K562 (cell line): ENCODE measurements at regions not wholly inside any gene's neighbourhood (a gene's known extent, or its start where the extent isn't known, plus 50 kb on each side); places are given as distances from the start of the nearest gene placed in this dataset.

Experiments
- ATAC-seq: fragments of 200-7000 bp; cut with Tn5 transposase; 3 replicates; pipeline ENCODE4 v1.9.1; 2020; ENCODE audit warnings: moderate library complexity
- BruUV-seq: library from RNA; stranded (reverse); fragments of 400-500 nt; replicated peaks from 2 replicates; lab custom pipeline; 2021; lab: Mats Ljungman, UMichigan
- CTCF ChIA-PET: fragments of 300-600 bp; formaldehyde crosslinking; extraction: SDS; loops from one replicate; lab custom pipeline; 2021; ENCODE audit warnings: low intra/inter-chr PET ratio; lab: Yijun Ruan, JAX
- POLR2A ChIA-PET: fragments of 300-600, 350-650 bp; sonication (Branson Sonifier 250); formaldehyde crosslinking; extraction: SDS; loops from one replicate; lab custom pipeline; 2021; ENCODE audit warnings: antibody characterized with exemption, inconsistent platforms; lab: Yijun Ruan, JAX
- DNase-seq, 4 experiments: peaks; one replicate each; pipeline versions ENCODE4 v3.0.0 to v3.0.0-alpha.2; 2011 to 2018; ENCODE audit warnings: low spot score in 3 of 4, mixed read lengths in 3 of 4; ENCODE audit errors: extremely low read depth in 1 of 4
- FAIRE-seq: peaks from 2 replicates; lab custom pipeline; 2011; peaks lifted over from hg19 to GRCh38; lab: Jason Lieb, UNC
- H2AFZ ChIP-seq: 2 replicates; pipeline ENCODE4 v1.6.0; 2011; ENCODE audit warnings: low read depth, low read length, control low read depth, inconsistent platforms
- H3K27ac ChIP-seq: fragments of 200-600 bp; 3 replicates; pipeline ENCODE4 v1.8.0; 2011; ENCODE audit warnings: low read depth, mild to moderate bottlenecking, control low read depth, inconsistent platforms, low read length, moderate library complexity, mixed read lengths; ENCODE audit errors: extremely low read depth
- H3K27me3 ChIP-seq, 2 experiments: fragments of 300-600 bp in 1 of 2; 2 replicates in 1 of 2; 3 replicates in 1 of 2; pipeline versions ENCODE4 v1.6.0 to v1.8.0; 2011; ENCODE audit warnings: inconsistent platforms in 2 of 2, low read length in 2 of 2, mild to moderate bottlenecking in 1 of 2, mixed read lengths in 1 of 2, moderate library complexity in 1 of 2; ENCODE audit not compliant: control insufficient read depth in 2 of 2, insufficient read depth in 2 of 2
- H3K36me3 ChIP-seq: fragments of 300-600 bp; 3 replicates; pipeline ENCODE4 v1.8.0; 2011; ENCODE audit warnings: mild to moderate bottlenecking, low read length, inconsistent platforms; ENCODE audit not compliant: control insufficient read depth, insufficient read depth
- H3K4me1 ChIP-seq, 2 experiments: fragments of 200-600 bp in 1 of 2; replicated peaks in 1 of 2; 2 replicates in 1 of 2; 3 replicates in 1 of 2; pipeline versions ENCODE4 v1.5.1 to v1.8.0; 2011; ENCODE audit warnings: inconsistent platforms in 2 of 2, low read length in 2 of 2, mild to moderate bottlenecking in 1 of 2, mixed read lengths in 1 of 2, moderate library complexity in 1 of 2; ENCODE audit not compliant: control insufficient read depth in 2 of 2, insufficient read depth in 2 of 2
- H3K4me2 ChIP-seq: 2 replicates; pipeline ENCODE4 v1.6.1; 2011; ENCODE audit warnings: low read length, control low read depth, inconsistent platforms, mixed read lengths; ENCODE audit not compliant: insufficient read depth
- H3K4me3 ChIP-seq: fragments of 200-600 bp; sonication (generic), shearing (Covaris generic); 2 replicates; pipeline ENCODE4 v1.5.1; 2016; ENCODE audit warnings: control low read depth, inconsistent platforms
- H3K79me2 ChIP-seq: fragments of 200-600 bp; 3 replicates; pipeline ENCODE4 v1.8.0; 2011; ENCODE audit warnings: low read length, inconsistent platforms; ENCODE audit not compliant: control insufficient read depth, insufficient read depth
- H3K9ac ChIP-seq, 2 experiments: 2 replicates each; pipeline versions ENCODE4 v1.6.0 to v1.6.1; 2011; ENCODE audit warnings: low read depth in 2 of 2, low read length in 2 of 2, control low read depth in 1 of 2, inconsistent platforms in 1 of 2, mild to moderate bottlenecking in 1 of 2, mixed read lengths in 1 of 2; ENCODE audit not compliant: insufficient read depth in 1 of 2
- H3K9me1 ChIP-seq: one replicate; pipeline ENCODE4 v1.6.0; 2011; ENCODE audit warnings: inconsistent platforms, mild to moderate bottlenecking, low read length, moderate library complexity; ENCODE audit not compliant: control insufficient read depth, insufficient read depth
- H3K9me3 ChIP-seq: replicated peaks from 2 replicates; pipeline ENCODE4 v1.5.1; 2011; ENCODE audit warnings: low read depth, low read length, inconsistent platforms; ENCODE audit not compliant: control insufficient read depth, insufficient read depth
- H4K20me1 ChIP-seq: replicated peaks from 2 replicates; pipeline ENCODE4 v1.6.1; 2011; ENCODE audit warnings: low read length, inconsistent platforms, mixed read lengths; ENCODE audit not compliant: control insufficient read depth, insufficient read depth
- ARID1B ChIP-seq: fragments of 450-650 bp; IDR thresholded peaks from 2 replicates; pipeline ENCODE4 v1.6.1; 2016; ENCODE audit warnings: antibody characterized with exemption, mild to moderate bottlenecking, inconsistent platforms
- ATF4 ChIP-seq: fragments of 450-650 bp; formaldehyde crosslinking; IDR thresholded peaks from 2 replicates; pipeline ENCODE4 v1.4.0; 2022; ENCODE audit warnings: mild to moderate bottlenecking, moderate library complexity
- CHD1 ChIP-seq: fragments of 200-600 bp; sonication (generic); IDR thresholded peaks from one replicate; pipeline ENCODE4 v1.6.1; 2012; ENCODE audit warnings: mild to moderate bottlenecking, moderate library complexity, low read length, inconsistent platforms
- CLOCK ChIP-seq: fragments of 250-450 bp; sonication (Bioruptor Pico); IDR thresholded peaks from 2 replicates; pipeline ENCODE4 v1.4.0; 2020; ENCODE audit warnings: mild to moderate bottlenecking, moderate library complexity, borderline replicate concordance
- ETS2 ChIP-seq: IDR thresholded peaks from 2 replicates; pipeline ENCODE4 v1.6.1; 2016; ENCODE audit warnings: borderline replicate concordance, missing genetic modification characterization, mild to moderate bottlenecking, moderate library complexity, missing compliant biosample characterization; ENCODE audit not compliant: poor library complexity, severe bottlenecking
- FOXM1 ChIP-seq, 2 experiments: fragments of 450-650 bp in 1 of 2; sonication (generic) in 1 of 2; formaldehyde crosslinking in 1 of 2; IDR thresholded peaks; 2 replicates each; pipeline versions ENCODE4 v1.6.1 to v1.9.0; 2017 to 2022; ENCODE audit warnings: low read depth in 2 of 2, mild to moderate bottlenecking in 2 of 2, missing genetic modification reagents in 1 of 2, moderate library complexity in 1 of 2
- GATA2 ChIP-seq: sonication (generic); formaldehyde crosslinking; IDR thresholded peaks from 2 replicates; pipeline ENCODE4 v1.4.0; 2020; ENCODE audit warnings: mild to moderate bottlenecking, missing genetic modification reagents
- KAT8 ChIP-seq: fragments of 450-650 bp; IDR thresholded peaks from 2 replicates; pipeline ENCODE4 v1.6.1; 2016; ENCODE audit warnings: low read depth, mild to moderate bottlenecking
- MTA2 ChIP-seq: fragments of 450-650 bp; IDR thresholded peaks from 2 replicates; pipeline ENCODE4 v1.6.1; 2016; ENCODE audit warnings: low read depth
- NFE2L1 ChIP-seq: fragments of 450-650 bp; IDR thresholded peaks from 2 replicates; pipeline ENCODE4 v1.6.1; 2016; ENCODE audit warnings: missing genetic modification characterization, low read depth, mild to moderate bottlenecking, missing compliant biosample characterization, moderate library complexity, borderline replicate concordance
- PHTF2 ChIP-seq: fragments of 250-450 bp; sonication (Bioruptor Pico); IDR thresholded peaks from 2 replicates; pipeline ENCODE4 v1.5.0; 2021; ENCODE audit warnings: mild to moderate bottlenecking
- SIN3A ChIP-seq, 2 experiments: fragments of 150-350 bp in 1 of 2; IDR thresholded peaks; 2 replicates each; pipeline ENCODE4 v1.6.1; 2011 to 2016; ENCODE audit warnings: borderline replicate concordance in 2 of 2, low read depth in 2 of 2, low read length in 2 of 2, mild to moderate bottlenecking in 2 of 2, moderate library complexity in 2 of 2; ENCODE audit not compliant: control insufficient read depth in 1 of 2
- SMAD4 ChIP-seq: fragments of 250-450 bp; sonication (Bioruptor Pico); conservative IDR thresholded peaks from 2 replicates; pipeline ENCODE4 v1.8.0; 2021; ENCODE audit warnings: inconsistent platforms, mild to moderate bottlenecking, moderate library complexity
- TAF9B ChIP-seq: fragments of 450-650 bp; IDR thresholded peaks from 2 replicates; pipeline ENCODE4 v1.6.1; 2018; ENCODE audit warnings: mild to moderate bottlenecking; ENCODE audit not compliant: partially characterized antibody
- U2AF1 ChIP-seq: fragments of 200-400 bp; formaldehyde crosslinking; optimal IDR thresholded peaks from 2 replicates; pipeline ENCODE3; 2017; ENCODE audit warnings: mild to moderate bottlenecking, low read depth, low read length, moderate library complexity
- ZNF175 ChIP-seq: fragments of 200-800 bp; sonication (Bioruptor generic); IDR thresholded peaks from 2 replicates; pipeline ENCODE4 v1.6.1; 2016; ENCODE audit warnings: low read depth, mild to moderate bottlenecking, missing genetic modification characterization, missing compliant biosample characterization
- ZNF347 ChIP-seq: fragments of 450-650 bp; formaldehyde crosslinking; IDR thresholded peaks from 2 replicates; pipeline ENCODE4 v1.4.0; 2020; ENCODE audit warnings: low read depth, mild to moderate bottlenecking, moderate library complexity
- ZNF586 ChIP-seq: fragments of 450-650 bp; formaldehyde crosslinking; conservative IDR thresholded peaks from 2 replicates; pipeline ENCODE4 v1.4.0; 2020; ENCODE audit warnings: mild to moderate bottlenecking, moderate library complexity
- ZNF717 ChIP-seq: fragments of 250-450 bp; sonication (Bioruptor Pico); IDR thresholded peaks from 2 replicates; pipeline ENCODE4 v1.5.0; 2021
- WGBS: fragments of 100-300 bp; shearing (Covaris generic); methylation state at CpG from one replicate; pipeline ENCODE4 v1.1.6; 2016; ENCODE audit warnings: low coverage, mixed read lengths; ENCODE audit not compliant: insufficient coverage; ENCODE audit errors: missing lambda C conversion rate; 5-methylcytosine and 5-hydroxymethylcytosine counted together
- in situ Hi-C: fragments of 300-500 bp; cut with MboI; formaldehyde crosslinking; loops from 4 replicates; pipeline ENCODE4 v1.15.0; 2018; ENCODE audit warnings: inconsistent platforms, mixed read lengths
- intact Hi-C: fragments of 100-400 bp; cut with micrococcal nuclease; formaldehyde crosslinking; loops from 2 replicates; pipeline ENCODE4 v1.14.2; 2022

- H3K9me1 ChIP-seq, result no peaks in the 10 kb centered on the region
- ChIA-PET CTCF (no interaction called here), POLR2A (no interaction called here)
- H3K4me1 ChIP-seq, result no peaks in the 10 kb centered on the region
- H4K20me1 ChIP-seq, result no peaks in the 10 kb centered on the region
- no peak overlapping the region for H2AFZ ChIP-seq
- H3K36me3 ChIP-seq, result no peaks in the 10 kb centered on the region
- TF ChIP-seq ZNF717 (no peak), SMAD4 (CRISPR knock-in tag) (no peak), ATF4 (CRISPR knock-in tag) (no peak), ZNF175 (CRISPR knock-in tag) (no peak), FOXM1 (IDR thresholded peaks at IDR 0.05; ENCODE audit: low read depth) (no peak), FOXM1 (CRISPR knock-in tag; IDR thresholded peaks at IDR 0.05; ENCODE audit: low read depth) (no peak), ARID1B (no peak), U2AF1 (no peak), ZNF347 (CRISPR knock-in tag) (no peak), KAT8 (no peak), SIN3A (IDR thresholded peaks at IDR 0.05; ENCODE audit: borderline replicate concordance in 2 of 2, control insufficient read depth in 1 of 2, low read depth in 2 of 2, low read length in 2 of 2) (no peak), NFE2L1 (no peak), TAF9B (no peak), GATA2 (CRISPR knock-in tag) (no peak), CHD1 (no peak), ZNF586 (CRISPR knock-in tag) (no peak), CLOCK (CRISPR knock-in tag) (no peak), PHTF2 (CRISPR knock-in tag) (no peak), MTA2 (no peak), ETS2 (tag) (no peak)
- no peak overlapping the region for H3K9ac ChIP-seq
- no peak overlapping the region for H3K27ac ChIP-seq
- H3K9me3 ChIP-seq, result no peaks in the 10 kb centered on the region
- intact Hi-C loops, result no loop called here
- 0% methylated on average over 2 of the region's 2 CpGs for WGBS
- no peak overlapping the region for H3K4me3 ChIP-seq
- ATAC-seq (no peak), DNase-seq (no peak), FAIRE-seq (no peak)
- BruUV-seq, result no TSS peak
- in situ Hi-C loops, result no loop called here
- no peak overlapping the region for H3K4me2 ChIP-seq
- H3K27me3 ChIP-seq, result no peaks in the 10 kb centered on the region
- no peaks in the 10 kb centered on the region for H3K79me2 ChIP-seq
These were observed 291.8 kb downstream of the TSHZ3 start for GRCh38 chr19:31057476-31057875.
